Sigmoid colon (tissue), 4 donors: ENCODE measurements at regions not wholly inside any gene's neighbourhood (a gene's known extent, or its start where the extent isn't known, plus 50 kb on each side); places are given as distances from the start of the nearest gene placed in this dataset.

ENCODE experiments used
- EP300 ChIP-seq, 4 donors: sonication (generic); formaldehyde crosslinking; IDR thresholded peaks; one replicate each; pipeline ENCODE4 v1.6.1; 2017; ENCODE audit warnings: antibody characterized with exemption in 4 of 4
- POLR2A ChIP-seq, 2 donors: fragments of 450-650 bp; IDR thresholded peaks; one replicate each; pipeline ENCODE4 v1.6.1; 2016; ENCODE audit warnings: antibody characterized with exemption in 2 of 2, mild to moderate bottlenecking in 2 of 2, moderate library complexity in 2 of 2
- POLR2AphosphoS5 ChIP-seq, 4 donors: sonication (generic); formaldehyde crosslinking; IDR thresholded peaks; one replicate each; pipeline ENCODE4 v1.6.1; 2017; ENCODE audit warnings: antibody characterized with exemption in 4 of 4
- TF ChIP-seq, protein P1 (sequence below), 4 experiments: fragments of 450-650 bp in 3 of 4; fragments of 200-600 bp in 1 of 4; IDR thresholded peaks; one replicate each; pipeline ENCODE4 v1.5.1; 2016 to 2019; ENCODE audit warnings: antibody characterized with exemption in 4 of 4, mild to moderate bottlenecking in 3 of 4, moderate library complexity in 2 of 4

DNA sequence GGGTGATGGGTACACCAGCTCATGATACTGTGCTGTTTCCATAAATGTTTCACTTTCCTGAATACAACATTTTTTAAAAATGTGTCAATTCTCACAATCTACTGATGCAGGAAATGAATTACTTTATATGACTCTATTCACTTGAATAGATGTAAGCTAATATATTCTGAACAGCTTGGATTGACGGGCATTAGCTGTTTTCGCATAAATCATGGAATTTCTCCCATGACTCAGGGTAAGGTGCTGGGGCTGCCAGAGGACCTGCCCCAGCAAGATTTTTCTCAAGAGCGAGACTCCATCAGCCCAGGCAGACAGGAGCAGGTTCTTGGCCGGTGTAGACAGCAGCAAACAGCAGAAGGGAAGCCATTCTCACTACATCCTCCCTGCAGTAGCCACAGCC is 107.1 kb downstream of the PFKFB3 start:
- TF ChIP-seq, protein P1, sequence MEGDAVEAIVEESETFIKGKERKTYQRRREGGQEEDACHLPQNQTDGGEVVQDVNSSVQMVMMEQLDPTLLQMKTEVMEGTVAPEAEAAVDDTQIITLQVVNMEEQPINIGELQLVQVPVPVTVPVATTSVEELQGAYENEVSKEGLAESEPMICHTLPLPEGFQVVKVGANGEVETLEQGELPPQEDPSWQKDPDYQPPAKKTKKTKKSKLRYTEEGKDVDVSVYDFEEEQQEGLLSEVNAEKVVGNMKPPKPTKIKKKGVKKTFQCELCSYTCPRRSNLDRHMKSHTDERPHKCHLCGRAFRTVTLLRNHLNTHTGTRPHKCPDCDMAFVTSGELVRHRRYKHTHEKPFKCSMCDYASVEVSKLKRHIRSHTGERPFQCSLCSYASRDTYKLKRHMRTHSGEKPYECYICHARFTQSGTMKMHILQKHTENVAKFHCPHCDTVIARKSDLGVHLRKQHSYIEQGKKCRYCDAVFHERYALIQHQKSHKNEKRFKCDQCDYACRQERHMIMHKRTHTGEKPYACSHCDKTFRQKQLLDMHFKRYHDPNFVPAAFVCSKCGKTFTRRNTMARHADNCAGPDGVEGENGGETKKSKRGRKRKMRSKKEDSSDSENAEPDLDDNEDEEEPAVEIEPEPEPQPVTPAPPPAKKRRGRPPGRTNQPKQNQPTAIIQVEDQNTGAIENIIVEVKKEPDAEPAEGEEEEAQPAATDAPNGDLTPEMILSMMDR (IDR thresholded peaks at IDR 0.05): no peak
- no peak for TF ChIP-seq POLR2A (IDR thresholded peaks at IDR 0.05)
- TF ChIP-seq EP300 (IDR thresholded peaks at IDR 0.05): no peak
- no peak for TF ChIP-seq POLR2AphosphoS5 (IDR thresholded peaks at IDR 0.05)
